GM12878 (cell line): ENCODE measurements at regions not wholly inside any gene's neighbourhood (a gene's known extent, or its start where the extent isn't known, plus 50 kb on each side); places are given as distances from the start of the nearest gene placed in this dataset.

Experiments used
- BCL11A ChIP-seq: IDR thresholded peaks from 2 replicates; pipeline ENCODE4 v1.6.1; 2011; ENCODE audit warnings: low read depth, low read length
- CHD2 ChIP-seq: IDR thresholded peaks from 2 replicates; pipeline ENCODE4 v1.6.1; 2011; ENCODE audit warnings: low read depth, low read length, improper control_type of control experiment, borderline replicate concordance
- EZH2 ChIP-seq: IDR thresholded peaks from 2 replicates; pipeline ENCODE4 v1.6.1; 2012; ENCODE audit warnings: low read depth, mild to moderate bottlenecking, control low read depth, inconsistent platforms, low read length, borderline replicate concordance; ENCODE audit not compliant: control insufficient read depth
- POLR2AphosphoS2 ChIP-seq: IDR thresholded peaks from 2 replicates; pipeline ENCODE4 v1.6.1; 2011; ENCODE audit warnings: low read depth, mild to moderate bottlenecking, low read length, improper control_type of control experiment, moderate library complexity
- TF ChIP-seq, protein P1 (sequence below), 3 experiments: IDR thresholded peaks in 2 of 3; conservative IDR thresholded peaks in 1 of 3; 2 replicates each; pipeline ENCODE4 v1.5.1; 2011; ENCODE audit warnings: low read depth in 3 of 3, low read length in 3 of 3, mild to moderate bottlenecking in 3 of 3, control low read depth in 2 of 3, moderate library complexity in 2 of 3, inconsistent platforms in 1 of 3, mixed read lengths in 1 of 3; ENCODE audit not compliant: control insufficient read depth in 2 of 3, insufficient read depth in 1 of 3; ENCODE audit errors: extremely low read depth in 1 of 3
- TF ChIP-seq, protein P2 (sequence below): IDR thresholded peaks from 2 replicates; pipeline ENCODE4 v1.6.1; 2012; ENCODE audit warnings: low read depth, low read length, improper control_type of control experiment

DNA sequence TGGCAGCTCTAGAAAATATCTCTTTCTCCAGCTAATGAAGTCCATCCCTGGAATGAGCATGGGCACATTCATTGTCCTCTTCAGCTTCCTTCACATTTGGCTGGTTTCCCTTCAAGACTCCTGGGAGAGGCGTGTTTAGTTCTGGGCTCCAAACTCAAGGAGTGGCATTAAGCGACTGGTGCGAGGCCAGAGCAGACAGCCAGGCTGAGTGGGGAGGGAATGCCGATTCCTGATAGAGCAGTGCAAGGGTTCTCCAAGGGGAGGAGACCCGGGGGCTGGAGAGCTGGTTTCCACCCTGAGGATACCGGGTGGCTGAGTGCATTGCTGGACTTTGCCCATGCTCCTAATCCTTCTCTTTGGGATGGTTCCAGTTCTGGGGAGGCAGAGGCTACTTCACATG, 372.1 kb downstream of the RPS24 start:
- no peak for TF ChIP-seq EZH2
- no peak for TF ChIP-seq POLR2AphosphoS2
- no peak for TF ChIP-seq CHD2
- TF ChIP-seq, protein P1, sequence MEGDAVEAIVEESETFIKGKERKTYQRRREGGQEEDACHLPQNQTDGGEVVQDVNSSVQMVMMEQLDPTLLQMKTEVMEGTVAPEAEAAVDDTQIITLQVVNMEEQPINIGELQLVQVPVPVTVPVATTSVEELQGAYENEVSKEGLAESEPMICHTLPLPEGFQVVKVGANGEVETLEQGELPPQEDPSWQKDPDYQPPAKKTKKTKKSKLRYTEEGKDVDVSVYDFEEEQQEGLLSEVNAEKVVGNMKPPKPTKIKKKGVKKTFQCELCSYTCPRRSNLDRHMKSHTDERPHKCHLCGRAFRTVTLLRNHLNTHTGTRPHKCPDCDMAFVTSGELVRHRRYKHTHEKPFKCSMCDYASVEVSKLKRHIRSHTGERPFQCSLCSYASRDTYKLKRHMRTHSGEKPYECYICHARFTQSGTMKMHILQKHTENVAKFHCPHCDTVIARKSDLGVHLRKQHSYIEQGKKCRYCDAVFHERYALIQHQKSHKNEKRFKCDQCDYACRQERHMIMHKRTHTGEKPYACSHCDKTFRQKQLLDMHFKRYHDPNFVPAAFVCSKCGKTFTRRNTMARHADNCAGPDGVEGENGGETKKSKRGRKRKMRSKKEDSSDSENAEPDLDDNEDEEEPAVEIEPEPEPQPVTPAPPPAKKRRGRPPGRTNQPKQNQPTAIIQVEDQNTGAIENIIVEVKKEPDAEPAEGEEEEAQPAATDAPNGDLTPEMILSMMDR (IDR thresholded peaks at IDR 0.05 in 2 of 3, conservative IDR thresholded peaks at IDR 0.05 in 1 of 3; ENCODE audit: control insufficient read depth in 2 of 3, extremely low read depth in 1 of 3, insufficient read depth in 1 of 3, low read depth in 3 of 3, low read length in 3 of 3) = no peak
- TF ChIP-seq BCL11A = no peak
- TF ChIP-seq, protein P2, sequence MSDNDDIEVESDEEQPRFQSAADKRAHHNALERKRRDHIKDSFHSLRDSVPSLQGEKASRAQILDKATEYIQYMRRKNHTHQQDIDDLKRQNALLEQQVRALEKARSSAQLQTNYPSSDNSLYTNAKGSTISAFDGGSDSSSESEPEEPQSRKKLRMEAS = no peak
